Gastroesophageal sphincter (tissue), 3 donors: ENCODE measurements at regions not wholly inside any gene's neighbourhood (a gene's known extent, or its start where the extent isn't known, plus 50 kb on each side); places are given as distances from the start of the nearest gene placed in this dataset.

Source experiments
- POLR2A ChIP-seq, 2 donors: fragments of 450-650 bp; IDR thresholded peaks; one replicate each; pipeline ENCODE4 v1.6.1; 2017; ENCODE audit warnings: antibody characterized with exemption in 2 of 2, mild to moderate bottlenecking in 2 of 2, moderate library complexity in 1 of 2
- POLR2AphosphoS5 ChIP-seq: sonication (generic); formaldehyde crosslinking; IDR thresholded peaks from one replicate; pipeline ENCODE4 v1.6.1; 2017; ENCODE audit warnings: antibody characterized with exemption
- TF ChIP-seq, protein P1 (sequence below), 4 experiments: fragments of 200-600 bp in 2 of 4; fragments of 450-650 bp in 2 of 4; sonication (generic) in 1 of 4; IDR thresholded peaks; one replicate each; pipeline ENCODE4 v1.5.1; 2017 to 2019; ENCODE audit warnings: antibody characterized with exemption in 4 of 4, mild to moderate bottlenecking in 2 of 4, moderate library complexity in 2 of 4

DNA sequence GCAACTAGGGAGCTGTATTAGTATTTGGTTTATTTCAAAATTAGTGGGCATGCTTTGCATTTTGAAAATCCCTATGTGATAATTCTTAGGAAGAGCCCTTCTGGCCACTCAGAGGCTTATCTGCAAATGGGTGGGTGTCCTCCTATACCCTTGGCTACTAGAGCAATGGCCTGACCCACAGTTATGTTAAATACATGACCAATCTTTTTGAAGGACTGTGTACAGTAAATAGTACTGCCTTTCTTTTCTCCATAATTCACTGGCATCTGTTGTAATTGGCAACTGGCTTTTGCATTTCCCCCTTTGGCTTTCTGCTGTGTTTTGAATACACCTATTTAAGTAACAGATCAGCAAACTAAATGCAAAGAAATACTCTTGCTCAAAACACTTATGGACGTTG is 175.4 kb downstream of the ANXA2 start:
- TF ChIP-seq, protein P1, sequence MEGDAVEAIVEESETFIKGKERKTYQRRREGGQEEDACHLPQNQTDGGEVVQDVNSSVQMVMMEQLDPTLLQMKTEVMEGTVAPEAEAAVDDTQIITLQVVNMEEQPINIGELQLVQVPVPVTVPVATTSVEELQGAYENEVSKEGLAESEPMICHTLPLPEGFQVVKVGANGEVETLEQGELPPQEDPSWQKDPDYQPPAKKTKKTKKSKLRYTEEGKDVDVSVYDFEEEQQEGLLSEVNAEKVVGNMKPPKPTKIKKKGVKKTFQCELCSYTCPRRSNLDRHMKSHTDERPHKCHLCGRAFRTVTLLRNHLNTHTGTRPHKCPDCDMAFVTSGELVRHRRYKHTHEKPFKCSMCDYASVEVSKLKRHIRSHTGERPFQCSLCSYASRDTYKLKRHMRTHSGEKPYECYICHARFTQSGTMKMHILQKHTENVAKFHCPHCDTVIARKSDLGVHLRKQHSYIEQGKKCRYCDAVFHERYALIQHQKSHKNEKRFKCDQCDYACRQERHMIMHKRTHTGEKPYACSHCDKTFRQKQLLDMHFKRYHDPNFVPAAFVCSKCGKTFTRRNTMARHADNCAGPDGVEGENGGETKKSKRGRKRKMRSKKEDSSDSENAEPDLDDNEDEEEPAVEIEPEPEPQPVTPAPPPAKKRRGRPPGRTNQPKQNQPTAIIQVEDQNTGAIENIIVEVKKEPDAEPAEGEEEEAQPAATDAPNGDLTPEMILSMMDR (IDR thresholded peaks at IDR 0.05) = no peak
- TF ChIP-seq POLR2A (IDR thresholded peaks at IDR 0.05) (no peak), POLR2AphosphoS5 (no peak)
